Type B pancreatic cell (in vitro differentiated cells): ENCODE measurements at regions not wholly inside any gene's neighbourhood (a gene's known extent, or its start where the extent isn't known, plus 50 kb on each side); places are given as distances from the start of the nearest gene placed in this dataset.

Source experiments
- DNase-seq: peaks from one replicate; pipeline ENCODE4 v3.0.0; 2021; ENCODE audit warnings: mixed read lengths; ENCODE audit not compliant: unreplicated experiment; ENCODE audit errors: extremely low spot score
- H3K27ac Mint-ChIP-seq: 2 replicates; pipeline ENCODE4 v1.8.0; 2021; ENCODE audit warnings: mild to moderate bottlenecking, mixed read lengths
- H3K27me3 Mint-ChIP-seq: 2 replicates; pipeline ENCODE4 v1.8.0; 2021; ENCODE audit warnings: mixed read lengths
- H3K36me3 Mint-ChIP-seq: 2 replicates; pipeline ENCODE4 v1.8.0; 2021; ENCODE audit warnings: mixed read lengths
- H3K4me1 Mint-ChIP-seq: one replicate; pipeline ENCODE4 v1.8.0; 2021; ENCODE audit warnings: mixed read lengths; ENCODE audit not compliant: unreplicated experiment
- H3K4me3 Mint-ChIP-seq: 2 replicates; pipeline ENCODE4 v1.8.0; 2021; ENCODE audit warnings: mild to moderate bottlenecking, mixed read lengths
- H3K9me3 Mint-ChIP-seq: 2 replicates; pipeline ENCODE4 v1.8.0; 2021; ENCODE audit warnings: mixed read lengths
- CTCF ChIP-seq: fragments of 200-600 bp; sonication (generic); conservative IDR thresholded peaks from 2 replicates; pipeline ENCODE4 v1.5.0; 2021; ENCODE audit warnings: antibody characterized with exemption, mild to moderate bottlenecking

GRCh38 chr9:25505644-25506043 lies 172.6 kb downstream of the TUSC1 start:
- Mint-ChIP-seq H3K4me1 (no peaks in the 10 kb centered on the region), H3K9me3 (peaks cover 4% of the 10 kb centered on the region), H3K4me3 (no peak overlapping the region), H3K27ac (no peak overlapping the region), H3K36me3 (no peaks in the 10 kb centered on the region), H3K27me3 (no peaks in the 10 kb centered on the region)
- no peak for TF ChIP-seq CTCF
- no peak for DNase-seq

GRCh38 chr9:25481372-25481771 lies 196.9 kb downstream of the TUSC1 start:
- Mint-ChIP-seq H3K4me3 (no peak overlapping the region), H3K9me3 (peaks cover 11% of the 10 kb centered on the region), H3K4me1 (peaks cover 7% of the 10 kb centered on the region), H3K27ac (no peak overlapping the region), H3K36me3 (no peaks in the 10 kb centered on the region), H3K27me3 (no peaks in the 10 kb centered on the region)
- no peak for DNase-seq
- no peak for TF ChIP-seq CTCF

- no peak overlapping the region for H3K4me3 Mint-ChIP-seq
- TF ChIP-seq CTCF = no peak
- peaks cover 7% of the 10 kb centered on the region for H3K4me1 Mint-ChIP-seq
- peaks cover 7% of the 10 kb centered on the region for H3K9me3 Mint-ChIP-seq
- H3K36me3 Mint-ChIP-seq = no peaks in the 10 kb centered on the region
- no peak for DNase-seq
- no peaks in the 10 kb centered on the region for H3K27me3 Mint-ChIP-seq
- no peak overlapping the region for H3K27ac Mint-ChIP-seq
Observed at GRCh38 chr9:25480696-25481095, 197.5 kb downstream of the TUSC1 start.

GRCh38 chr9:25472681-25473080 lies 205.6 kb downstream of the TUSC1 start:
- no peak overlapping the region for H3K4me3 Mint-ChIP-seq
- no peaks in the 10 kb centered on the region for H3K4me1 Mint-ChIP-seq
- TF ChIP-seq CTCF = no peak
- H3K27ac Mint-ChIP-seq = no peak overlapping the region
- H3K36me3 Mint-ChIP-seq = peaks cover 3% of the 10 kb centered on the region
- no peak for DNase-seq
- no peaks in the 10 kb centered on the region for H3K27me3 Mint-ChIP-seq
- peaks cover 30% of the 10 kb centered on the region for H3K9me3 Mint-ChIP-seq

GRCh38 chr9:25472085-25472607 lies 206.1 kb downstream of the TUSC1 start:
- H3K27me3 Mint-ChIP-seq = no peaks in the 10 kb centered on the region
- H3K36me3 Mint-ChIP-seq = peaks cover 3% of the 10 kb centered on the region
- DNase-seq = no peak
- peaks cover 30% of the 10 kb centered on the region for H3K9me3 Mint-ChIP-seq
- no peak overlapping the region for H3K27ac Mint-ChIP-seq
- no peaks in the 10 kb centered on the region for H3K4me1 Mint-ChIP-seq
- TF ChIP-seq CTCF = no peak
- H3K4me3 Mint-ChIP-seq = no peak overlapping the region

GRCh38 chr9:25461416-25461815 lies 216.8 kb downstream of the TUSC1 start:
- no peak overlapping the region for H3K4me3 Mint-ChIP-seq
- no peak for TF ChIP-seq CTCF
- DNase-seq = no peak

More at GRCh38 chr9:25461416-25461815, 216.8 kb downstream of the TUSC1 start:
- no peak overlapping the region for H3K27ac Mint-ChIP-seq
- H3K4me1 Mint-ChIP-seq = no peaks in the 10 kb centered on the region
- no peaks in the 10 kb centered on the region for H3K36me3 Mint-ChIP-seq
- H3K27me3 Mint-ChIP-seq = no peaks in the 10 kb centered on the region
- H3K9me3 Mint-ChIP-seq = peaks cover 9% of the 10 kb centered on the region
